Activated CD4-positive, alpha-beta T cell treated with anti-CD3 and anti-CD28 coated beads for 36 hours (primary cell): ENCODE measurements at regions not wholly inside any gene's neighbourhood (a gene's known extent, or its start where the extent isn't known, plus 50 kb on each side); places are given as distances from the start of the nearest gene placed in this dataset.
"Not testable (repeated sequence)": the region's sequence is repeated elsewhere in the genome, so short reads cannot be mapped to it uniquely, and the experiment has no call there.

Source experiments
- ATAC-seq: fragments of 200-7000 bp; cut with Tn5 transposase; one replicate; pipeline ENCODE4 v1.10.0; 2021; ENCODE audit warnings: mild to moderate bottlenecking, moderate library complexity
- CTCF ChIA-PET: fragments of 350-600 bp; sonication (Branson Sonifier 250); formaldehyde crosslinking; loops from one replicate; lab custom pipeline; 2021; ENCODE audit warnings: antibody characterized with exemption; lab: Charles Lee
- POLR2A ChIA-PET: fragments of 350-600 bp; sonication (Branson Sonifier 250); formaldehyde crosslinking; loops from one replicate; lab custom pipeline; 2021; ENCODE audit warnings: antibody characterized with exemption, inconsistent platforms; lab: Charles Lee
- DNase-seq: peaks from one replicate; pipeline ENCODE4 v3.0.0-alpha.2; 2020
- H3K27ac Mint-ChIP-seq: one replicate; pipeline ENCODE4 v1.8.0; 2021; ENCODE audit warnings: mixed read lengths
- H3K27me3 Mint-ChIP-seq: one replicate; pipeline ENCODE4 v1.8.0; 2021; ENCODE audit warnings: mixed read lengths
- H3K36me3 Mint-ChIP-seq: one replicate; pipeline ENCODE4 v1.8.0; 2021; ENCODE audit warnings: low read depth, mixed read lengths
- H3K4me1 Mint-ChIP-seq: one replicate; pipeline ENCODE4 v1.8.0; 2021; ENCODE audit warnings: mixed read lengths
- H3K4me3 Mint-ChIP-seq: one replicate; pipeline ENCODE4 v1.8.0; 2021; ENCODE audit warnings: mild to moderate bottlenecking, moderate library complexity, mixed read lengths
- H3K9me3 Mint-ChIP-seq: one replicate; pipeline ENCODE4 v1.8.0; 2021; ENCODE audit warnings: low read depth, mixed read lengths
- intact Hi-C, 2 experiments: fragments of 100-400 bp; cut with DNase I in 1 of 2; cut with micrococcal nuclease in 1 of 2; formaldehyde crosslinking; loops; one replicate each; pipeline versions ENCODE4 v1.14.2 to v1.15.1; 2022 to 2024; cut with DNase I, micrococcal nuclease

DNA sequence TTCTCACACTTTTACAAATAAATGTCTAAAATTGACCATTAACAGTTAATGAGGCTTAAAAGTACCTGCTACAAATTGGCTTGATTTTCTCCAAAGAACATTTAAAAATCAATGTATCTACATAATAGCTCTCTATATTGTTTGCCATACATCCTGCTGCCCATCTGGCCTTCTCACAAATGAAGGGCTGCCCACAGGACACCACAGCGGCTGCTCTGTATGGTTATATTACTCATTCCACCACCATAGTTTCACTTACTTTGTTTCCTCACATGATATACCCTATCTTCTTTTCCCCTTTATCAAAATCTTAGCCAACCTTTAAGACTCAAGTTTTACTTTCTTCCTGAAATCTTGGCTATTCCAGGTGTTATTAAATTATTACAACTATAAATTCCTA lies 407.7 kb upstream of the HTR1E start:
- Mint-ChIP-seq H3K4me1 (no peaks in the 10 kb centered on the region), H3K36me3 (no peaks in the 10 kb centered on the region), H3K4me3 (no peak overlapping the region), H3K27ac (no peak overlapping the region), H3K27me3 (no peaks in the 10 kb centered on the region), H3K9me3 (peaks cover 5% of the 10 kb centered on the region)
- POLR2A ChIA-PET: no interaction called here
- CTCF ChIA-PET: no interaction called here
- DNase-seq (no peak), ATAC-seq (no peak)
- intact Hi-C loops: loop anchor here in 1 of 2 experiments (5.0 kb wide), 1 partner anchor 318 kb away; no protein-coding TSS in a partner anchor

- ChIA-PET CTCF (no interaction called here), POLR2A (no interaction called here)
- intact Hi-C loops: no loop called here
- H3K4me3 Mint-ChIP-seq: no peak overlapping the region
- ATAC-seq: no peak
- H3K27me3 Mint-ChIP-seq: no peaks in the 10 kb centered on the region
- DNase-seq: no peak
- H3K27ac Mint-ChIP-seq: no peak overlapping the region
- H3K9me3 Mint-ChIP-seq: peaks cover 10% of the 10 kb centered on the region
- H3K4me1 Mint-ChIP-seq: no peaks in the 10 kb centered on the region
- H3K36me3 Mint-ChIP-seq: no peaks in the 10 kb centered on the region
Observed at GRCh38 chr6:86526238-86526637, 411.1 kb upstream of the HTR1E start.

GRCh38 chr6:86516087-86516486 lies 421.2 kb upstream of the HTR1E start:
- Mint-ChIP-seq H3K9me3 (peaks cover 2% of the 10 kb centered on the region), H3K4me3 (no peak overlapping the region), H3K27me3 (no peaks in the 10 kb centered on the region), H3K27ac (no peak overlapping the region), H3K36me3 (no peaks in the 10 kb centered on the region), H3K4me1 (no peaks in the 10 kb centered on the region)
- intact Hi-C loops: no loop called here
- ATAC-seq (no peak), DNase-seq (no peak)
- POLR2A ChIA-PET: no interaction called here
- CTCF ChIA-PET: no interaction called here

GRCh38 chr6:86511962-86512361 lies 425.4 kb upstream of the HTR1E start:
- Mint-ChIP-seq H3K36me3 (no peaks in the 10 kb centered on the region), H3K27ac (no peak overlapping the region), H3K4me1 (no peaks in the 10 kb centered on the region), H3K4me3 (no peak overlapping the region), H3K27me3 (no peaks in the 10 kb centered on the region), H3K9me3 (peaks cover 6% of the 10 kb centered on the region)
- ChIA-PET CTCF (no interaction called here), POLR2A (no interaction called here)
- intact Hi-C loops: no loop called here
- ATAC-seq (no peak), DNase-seq (no peak)

DNA sequence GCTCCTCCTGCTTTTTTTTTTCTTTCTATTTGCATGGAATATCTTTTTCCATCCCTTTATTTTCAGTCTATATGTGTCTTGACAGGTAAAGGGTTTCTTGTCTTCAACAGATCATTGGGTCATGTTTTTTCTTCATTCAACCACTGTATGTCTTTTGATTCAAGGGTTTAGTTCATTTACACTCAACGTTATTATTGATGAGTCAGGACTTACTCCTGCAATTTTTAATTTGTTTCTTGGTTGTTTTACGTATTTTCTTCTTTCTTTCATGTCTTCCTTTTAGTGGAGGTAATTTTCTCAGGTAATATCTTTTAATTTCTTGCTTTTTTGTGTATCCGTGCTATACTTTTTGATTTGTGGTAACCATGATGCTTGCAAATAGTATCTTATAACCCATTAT lies 429.1 kb upstream of the HTR1E start:
- intact Hi-C loops: no loop called here
- ChIA-PET CTCF (no interaction called here), POLR2A (no interaction called here)
- no peak overlapping the region for H3K4me3 Mint-ChIP-seq
- no peaks in the 10 kb centered on the region for H3K27me3 Mint-ChIP-seq
- no peak for DNase-seq
- H3K36me3 Mint-ChIP-seq: no peaks in the 10 kb centered on the region
- no peak for ATAC-seq
- H3K4me1 Mint-ChIP-seq: no peaks in the 10 kb centered on the region
- H3K9me3 Mint-ChIP-seq: peaks cover 10% of the 10 kb centered on the region
- H3K27ac Mint-ChIP-seq: no peak overlapping the region

- H3K9me3 Mint-ChIP-seq: peaks cover 8% of the 10 kb centered on the region
- no peak overlapping the region for H3K27ac Mint-ChIP-seq
- ATAC-seq (no peak), DNase-seq (no peak)
- intact Hi-C loops: no loop called here
- H3K27me3 Mint-ChIP-seq: no peaks in the 10 kb centered on the region
- no peak overlapping the region for H3K4me3 Mint-ChIP-seq
- no peaks in the 10 kb centered on the region for H3K4me1 Mint-ChIP-seq
- no peaks in the 10 kb centered on the region for H3K36me3 Mint-ChIP-seq
- ChIA-PET POLR2A (no interaction called here), CTCF (no interaction called here)
Observed at GRCh38 chr6:86502497-86502896, 434.8 kb upstream of the HTR1E start.

DNA sequence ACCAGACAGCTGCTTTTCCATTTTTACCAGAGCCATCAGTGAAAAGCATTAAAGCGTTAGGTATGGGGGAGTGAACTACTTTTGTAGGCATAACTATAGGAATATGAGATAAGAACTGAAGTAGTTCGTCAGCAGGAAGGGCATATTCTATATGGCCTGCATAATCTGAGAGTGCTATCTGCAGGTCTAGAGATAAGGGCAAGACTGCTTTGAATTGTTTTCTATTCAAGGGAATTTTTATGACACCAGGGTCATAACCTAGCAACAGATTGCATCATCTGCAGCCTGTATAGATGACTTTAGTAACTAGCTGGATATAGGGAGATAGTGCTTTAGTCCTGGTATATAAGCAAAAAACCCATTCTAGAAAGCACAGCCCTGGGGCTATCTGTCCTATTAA lies 437.3 kb upstream of the HTR1E start:
- no peak overlapping the region for H3K27ac Mint-ChIP-seq
- DNase-seq (no peak), ATAC-seq (no peak)
- H3K4me1 Mint-ChIP-seq: no peaks in the 10 kb centered on the region
- no peaks in the 10 kb centered on the region for H3K36me3 Mint-ChIP-seq
- no peaks in the 10 kb centered on the region for H3K27me3 Mint-ChIP-seq
- intact Hi-C loops: no loop called here
- H3K9me3 Mint-ChIP-seq: peaks cover 4% of the 10 kb centered on the region
- CTCF ChIA-PET: interaction anchor here (0.7 kb wide), 1 partner anchor 19 kb away, joined by 3 read pairs; no protein-coding TSS in a partner anchor
- POLR2A ChIA-PET: no interaction called here
- H3K4me3 Mint-ChIP-seq: no peak overlapping the region

DNA sequence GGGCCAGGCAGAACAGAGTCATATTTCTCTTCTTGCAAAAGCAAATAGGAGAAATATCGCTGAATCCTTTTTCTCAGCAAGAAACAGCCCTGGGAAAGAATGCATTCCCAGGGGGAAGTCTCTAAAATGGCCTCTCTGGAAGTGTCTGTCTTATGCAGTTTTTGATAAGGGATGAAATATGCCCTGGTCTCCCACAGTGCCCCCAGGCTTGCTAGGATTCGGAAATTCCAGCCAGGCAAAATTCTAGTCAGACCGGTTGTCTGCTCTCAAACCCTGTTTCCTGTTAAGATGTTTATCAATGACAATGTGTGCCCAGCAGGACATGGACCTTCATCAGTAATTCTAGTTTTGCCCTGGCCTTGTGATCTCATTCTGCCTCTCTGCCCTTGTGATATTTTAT lies 448.3 kb upstream of the HTR1E start:
- H3K4me1 Mint-ChIP-seq, H3K4me3 Mint-ChIP-seq, DNase-seq, POLR2A ChIA-PET, H3K36me3 Mint-ChIP-seq, ATAC-seq, H3K27ac Mint-ChIP-seq, H3K27me3 Mint-ChIP-seq, CTCF ChIA-PET, intact Hi-C loops: not testable (repeated sequence)
- H3K9me3 Mint-ChIP-seq: peaks cover 12% of the 10 kb centered on the region

DNA sequence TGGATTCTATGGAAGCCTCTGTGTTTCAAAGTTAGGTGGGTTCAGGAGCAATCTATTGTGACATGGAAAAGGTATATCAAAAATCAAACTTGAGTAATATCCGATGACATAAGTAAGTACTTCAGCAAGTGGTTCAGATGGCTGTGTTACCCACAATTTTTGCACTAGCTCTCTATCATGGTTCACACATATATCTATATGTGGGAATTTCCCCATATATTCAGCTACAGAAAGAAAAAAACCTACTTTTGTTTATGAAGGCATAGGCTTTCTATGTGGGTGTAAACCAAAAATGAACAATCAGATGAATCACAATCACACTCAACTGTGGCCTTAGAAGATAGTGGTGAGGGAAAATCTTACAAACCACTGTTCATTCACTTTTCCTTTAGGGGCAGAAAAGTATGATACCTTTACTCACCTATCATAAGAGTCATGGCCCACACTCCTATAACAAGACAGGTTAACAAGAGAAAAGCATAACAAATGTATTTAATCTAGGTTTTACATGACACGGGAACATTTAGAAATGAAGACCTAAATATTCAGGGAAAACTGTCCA lies 449.6 kb upstream of the HTR1E start:
- Mint-ChIP-seq H3K27ac (no peak overlapping the region), H3K27me3 (no peaks in the 10 kb centered on the region), H3K36me3 (no peaks in the 10 kb centered on the region), H3K4me1 (no peaks in the 10 kb centered on the region), H3K9me3 (peaks cover 9% of the 10 kb centered on the region), H3K4me3 (no peak overlapping the region)
- DNase-seq: no peak
- ChIA-PET CTCF (interaction anchor here (0.5 kb wide), 2 partner anchors 15 to 18 kb away, joined by 3 read pairs; no protein-coding TSS in a partner anchor), POLR2A (no interaction called here)
- intact Hi-C loops: no loop called here
- peak; percentile 66 for ATAC-seq

DNA sequence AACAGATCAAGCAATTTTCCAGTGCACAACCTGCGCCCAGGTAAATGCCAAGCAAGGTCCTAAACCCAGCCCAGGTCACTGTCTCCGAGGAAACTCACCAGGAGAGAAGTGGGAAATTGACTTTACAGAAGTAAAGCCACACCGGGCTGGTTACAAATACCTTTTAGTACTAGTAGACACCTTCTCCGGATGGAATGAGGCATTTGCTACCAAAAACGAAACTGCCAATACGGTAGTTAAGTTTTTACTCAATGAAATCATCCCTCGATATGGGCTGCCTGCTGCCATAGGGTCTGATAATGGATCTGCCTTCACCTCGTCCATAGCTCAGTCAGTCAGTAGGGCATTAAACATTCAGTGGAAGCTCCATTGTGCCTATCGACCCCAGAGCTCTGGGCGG lies 459.0 kb upstream of the HTR1E start:
- H3K9me3 Mint-ChIP-seq, H3K27ac Mint-ChIP-seq, H3K4me3 Mint-ChIP-seq, intact Hi-C loops, H3K36me3 Mint-ChIP-seq, H3K4me1 Mint-ChIP-seq, POLR2A ChIA-PET, H3K27me3 Mint-ChIP-seq, ATAC-seq, DNase-seq: not testable (repeated sequence)
- CTCF ChIA-PET: interaction anchor here (0.8 kb wide), 1 partner anchor 123 kb away, joined by 5 read pairs; no protein-coding TSS in a partner anchor

DNA sequence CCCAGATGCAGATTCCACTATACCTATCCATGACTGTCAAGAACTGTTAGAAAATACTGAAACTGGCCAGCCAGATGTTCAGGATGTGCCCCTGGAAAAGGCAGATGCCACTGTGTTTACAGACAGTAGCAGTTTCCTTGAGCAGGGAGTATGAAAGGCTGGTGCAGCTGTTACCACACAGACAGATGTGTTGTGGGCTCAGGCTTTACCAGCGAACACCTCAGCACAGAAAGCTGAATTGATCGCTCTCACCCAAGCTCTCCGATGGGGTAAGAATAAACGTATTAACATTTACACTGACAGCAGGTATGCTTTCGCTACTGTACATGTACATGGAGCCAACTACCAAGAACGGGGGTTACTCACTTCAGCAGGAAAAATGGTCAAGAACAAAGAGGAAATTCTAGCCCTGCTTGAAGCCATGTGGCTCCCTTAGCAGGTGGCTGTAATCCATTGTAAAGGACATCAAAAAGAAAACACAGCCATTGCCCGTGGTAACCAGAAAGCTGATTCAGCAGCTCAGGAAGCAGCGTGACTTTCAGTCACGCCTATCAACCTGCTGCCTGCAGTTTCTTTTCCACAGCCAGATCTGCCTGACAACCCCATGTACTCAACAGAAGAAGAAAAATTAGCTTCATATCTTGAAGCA lies 459.7 kb upstream of the HTR1E start:
- H3K9me3 Mint-ChIP-seq: peaks cover 2% of the 10 kb centered on the region
- H3K27me3 Mint-ChIP-seq: no peaks in the 10 kb centered on the region
- H3K4me3 Mint-ChIP-seq: no peak overlapping the region
- DNase-seq (no peak), ATAC-seq (no peak)
- ChIA-PET POLR2A (no interaction called here), CTCF (interaction anchor here (0.8 kb wide), 1 partner anchor 123 kb away, joined by 5 read pairs; no protein-coding TSS in a partner anchor)
- intact Hi-C loops: no loop called here
- no peaks in the 10 kb centered on the region for H3K36me3 Mint-ChIP-seq
- no peaks in the 10 kb centered on the region for H3K4me1 Mint-ChIP-seq
- no peak overlapping the region for H3K27ac Mint-ChIP-seq

DNA sequence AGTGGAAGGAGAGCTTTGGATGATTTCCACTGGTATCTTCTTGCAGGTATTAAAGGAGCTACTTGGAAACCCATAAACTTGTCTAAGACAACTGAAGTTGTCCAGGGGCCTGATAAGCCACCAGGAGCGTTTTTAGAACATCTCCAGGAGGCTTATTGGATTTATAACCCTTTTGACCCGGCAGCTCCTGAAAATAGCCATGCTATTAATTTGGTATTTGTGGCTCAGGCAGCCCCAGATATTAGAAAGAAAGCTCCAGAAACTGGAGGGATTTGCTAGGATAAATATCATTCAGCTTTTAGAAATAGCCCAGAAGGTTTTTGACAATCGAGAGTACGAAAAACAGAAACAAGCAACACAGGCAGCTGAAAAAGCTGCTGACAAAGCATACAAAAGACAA lies 461.0 kb upstream of the HTR1E start:
- no peak overlapping the region for H3K4me3 Mint-ChIP-seq
- ChIA-PET CTCF (interaction anchor here (0.7 kb wide), 1 partner anchor 993 kb away, joined by 3 read pairs; no protein-coding TSS in a partner anchor), POLR2A (no interaction called here)
- H3K36me3 Mint-ChIP-seq: no peaks in the 10 kb centered on the region
- intact Hi-C loops: no loop called here
- no peak overlapping the region for H3K27ac Mint-ChIP-seq
- no peaks in the 10 kb centered on the region for H3K4me1 Mint-ChIP-seq
- H3K27me3 Mint-ChIP-seq: no peaks in the 10 kb centered on the region
- H3K9me3 Mint-ChIP-seq: peaks cover 2% of the 10 kb centered on the region
- ATAC-seq (no peak), DNase-seq (no peak)
